ENCODE measurements at regions not wholly inside any gene's neighbourhood (a gene's known extent, or its start where the extent isn't known, plus 50 kb on each side); places are given as distances from the start of the nearest gene placed in this dataset.

- intact Hi-C loops (cut with DNase I; ENCODE audit: low total_unique reads): no loop called here
- Histone ChIP-seq H3K36me3 (no peaks in the 10 kb centered on the region), H3K9me3 (peaks cover 0 to 21% (median 7%) of the 10 kb centered on the region in 4 donors), H3K4me3 (no peak overlapping the region), H3K27ac (no peak overlapping the region), H3K4me1 (no peaks in the 10 kb centered on the region), H3K27me3 (peaks cover 0 to 26% (median 0%) of the 10 kb centered on the region in 3 donors)
- peak in 1 of 2 donors; percentile 17 for DNase-seq
- TF ChIP-seq EP300 (IDR thresholded peaks at IDR 0.05): no peak
- TF ChIP-seq POLR2AphosphoS5 (IDR thresholded peaks at IDR 0.05): no peak
- TF ChIP-seq CTCF (IDR thresholded peaks at IDR 0.05): no peak
- no peak for TF ChIP-seq POLR2A (IDR thresholded peaks at IDR 0.05)
- 83 to 86% (median 85%) methylated on average over 9 to 11 of the region's 11 CpGs for WGBS, 5 donors
Observed at GRCh38 chr2:239777219-239777618, 247.9 kb downstream of the NDUFA10 start.

- DNase-seq: peak in 1 of 2 donors; percentile 16
- intact Hi-C loops (cut with DNase I; ENCODE audit: low total_unique reads): no loop called here
- 69 to 81% (median 75%) methylated on average over 19 of the region's 19 CpGs for WGBS, 5 donors
Observed at GRCh38 chr2:239776436-239777005, 248.6 kb downstream of the NDUFA10 start.

GRCh38 chr2:239775623-239776435, 249.3 kb downstream of the NDUFA10 start:
- H3K36me3 ChIP-seq: no peaks in the 10 kb centered on the region
- H3K27ac ChIP-seq: no peak overlapping the region
- peaks cover 0 to 26% (median 0%) of the 10 kb centered on the region in 3 donors for H3K27me3 ChIP-seq
- H3K4me1 ChIP-seq: no peaks in the 10 kb centered on the region
- DNase-seq: peak in 1 of 2 donors; percentile 13
- TF ChIP-seq POLR2AphosphoS5 (IDR thresholded peaks at IDR 0.05) (no peak), POLR2A (IDR thresholded peaks at IDR 0.05) (no peak), EP300 (IDR thresholded peaks at IDR 0.05) (no peak), CTCF (IDR thresholded peaks at IDR 0.05) (no peak)
- intact Hi-C loops (cut with DNase I; ENCODE audit: low total_unique reads): no loop called here
- H3K9me3 ChIP-seq: peaks cover 0 to 26% (median 19%) of the 10 kb centered on the region in 4 donors
- WGBS, 5 donors: 65 to 74% (median 68%) methylated on average over 21 of the region's 21 CpGs
- H3K4me3 ChIP-seq: no peak overlapping the region

More at GRCh38 chr2:239776436-239777005, 248.6 kb downstream of the NDUFA10 start:
- TF ChIP-seq POLR2AphosphoS5 (IDR thresholded peaks at IDR 0.05) (no peak), POLR2A (IDR thresholded peaks at IDR 0.05) (no peak), EP300 (IDR thresholded peaks at IDR 0.05) (no peak)
- Histone ChIP-seq H3K9me3 (peaks cover 0 to 26% (median 14%) of the 10 kb centered on the region in 4 donors), H3K4me1 (no peaks in the 10 kb centered on the region), H3K4me3 (no peak overlapping the region), H3K27ac (no peak overlapping the region), H3K27me3 (peaks cover 0 to 26% (median 0%) of the 10 kb centered on the region in 3 donors), H3K36me3 (no peaks in the 10 kb centered on the region)

GRCh38 chr2:239774933-239775622, 250.1 kb downstream of the NDUFA10 start:
- 78 to 86% (median 83%) methylated on average over 17 of the region's 17 CpGs for WGBS, 5 donors
- Histone ChIP-seq H3K27me3 (peaks cover 0 to 26% (median 0%) of the 10 kb centered on the region in 3 donors), H3K27ac (no peak overlapping the region), H3K9me3 (peaks cover 0 to 22% (median 17%) of the 10 kb centered on the region in 4 donors), H3K4me1 (no peaks in the 10 kb centered on the region), H3K4me3 (no peak overlapping the region), H3K36me3 (no peaks in the 10 kb centered on the region)
- peak in 1 of 2 donors; percentile 17 for DNase-seq
- intact Hi-C loops (cut with DNase I; ENCODE audit: low total_unique reads): no loop called here
- TF ChIP-seq CTCF (IDR thresholded peaks at IDR 0.05) (no peak), POLR2AphosphoS5 (IDR thresholded peaks at IDR 0.05) (no peak), EP300 (IDR thresholded peaks at IDR 0.05) (no peak), POLR2A (IDR thresholded peaks at IDR 0.05) (no peak)

Measured in stomach (tissue), 8 donors.